HG02623 (cell line): ENCODE measurements at regions not wholly inside any gene's neighbourhood (a gene's known extent, or its start where the extent isn't known, plus 50 kb on each side); places are given as distances from the start of the nearest gene placed in this dataset.

Experiments
- ATAC-seq: cut with Tn5 transposase; IDR thresholded peaks from one replicate; pipeline ENCODE4 v1.9.1; 2021; ENCODE audit warnings: moderate library complexity; ENCODE audit not compliant: unreplicated experiment

DNA sequence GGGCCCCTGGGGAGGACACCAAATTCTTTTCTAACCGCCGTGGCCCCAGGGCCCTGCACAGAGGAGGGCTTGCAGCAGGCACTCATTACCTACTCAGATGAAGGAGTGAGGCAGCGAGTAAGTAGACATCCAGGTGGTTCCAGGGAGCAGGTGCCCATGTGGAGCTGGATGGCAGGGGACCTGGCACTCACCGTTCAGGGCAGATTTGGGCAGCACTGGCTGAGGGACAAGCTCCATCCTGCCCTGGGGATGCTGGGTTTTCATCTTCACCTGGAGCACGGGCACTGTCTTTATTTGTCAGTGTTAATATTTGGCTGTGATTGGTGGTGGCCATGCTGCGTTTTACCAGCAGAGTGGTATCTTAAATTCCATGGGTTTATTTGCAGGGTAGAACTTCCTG, 1182.7 kb downstream of the BRD1 start:
- no peak for ATAC-seq

DNA sequence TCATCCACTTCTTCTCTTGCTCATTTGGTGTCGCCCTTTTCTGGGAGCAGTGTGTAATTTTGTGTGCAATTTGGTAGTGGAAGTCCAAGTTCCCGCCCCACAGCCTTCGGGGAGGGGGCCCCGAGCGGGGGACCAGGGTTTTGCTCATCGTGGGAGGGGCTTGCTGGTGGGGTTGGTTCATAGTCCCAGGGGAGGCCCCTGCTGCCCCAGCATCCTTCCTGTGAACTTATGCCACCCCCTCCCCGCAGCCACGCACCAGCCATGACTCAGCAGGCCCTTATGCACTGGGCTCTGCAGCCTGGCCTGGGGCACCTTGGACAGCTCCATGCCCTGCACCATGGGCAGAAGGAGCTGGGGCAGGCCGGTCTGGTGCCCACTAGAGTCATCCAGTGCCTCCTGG, 1183.6 kb downstream of the BRD1 start:
- ATAC-seq, result no peak

DNA sequence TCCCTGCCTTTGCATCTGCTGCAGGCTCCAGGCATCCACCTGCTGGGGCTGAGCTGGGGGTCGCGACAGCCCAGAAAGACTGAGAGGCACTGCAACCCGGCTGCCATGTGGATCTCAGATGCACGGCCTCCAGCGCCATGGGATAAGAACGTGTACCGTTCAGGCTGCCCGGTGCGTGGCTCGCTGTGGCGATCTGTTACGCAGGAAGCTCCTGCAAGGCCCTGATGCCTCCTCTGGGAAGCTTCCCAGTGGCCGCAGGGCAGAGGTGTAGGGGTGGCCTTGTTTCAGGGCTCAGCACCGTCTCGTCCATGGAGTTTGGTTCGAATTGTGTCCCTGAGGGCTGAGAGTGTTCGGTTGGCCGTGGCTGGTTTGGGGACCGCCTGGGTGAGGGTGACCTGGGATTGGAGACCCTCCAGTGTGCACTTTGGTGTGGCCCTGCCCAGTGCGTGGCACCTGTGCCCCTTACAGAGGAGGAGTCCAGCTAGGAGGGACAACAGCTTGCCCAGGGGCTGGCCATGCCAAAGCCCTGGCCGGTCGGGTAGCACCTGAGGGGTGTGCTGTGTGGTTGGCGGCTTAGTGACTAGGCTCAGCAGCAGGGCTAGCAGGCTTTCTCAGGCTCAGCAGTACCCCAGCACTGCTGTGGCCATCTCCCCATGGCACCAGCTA, 1184.5 kb downstream of the BRD1 start:
- ATAC-seq, result no peak

DNA sequence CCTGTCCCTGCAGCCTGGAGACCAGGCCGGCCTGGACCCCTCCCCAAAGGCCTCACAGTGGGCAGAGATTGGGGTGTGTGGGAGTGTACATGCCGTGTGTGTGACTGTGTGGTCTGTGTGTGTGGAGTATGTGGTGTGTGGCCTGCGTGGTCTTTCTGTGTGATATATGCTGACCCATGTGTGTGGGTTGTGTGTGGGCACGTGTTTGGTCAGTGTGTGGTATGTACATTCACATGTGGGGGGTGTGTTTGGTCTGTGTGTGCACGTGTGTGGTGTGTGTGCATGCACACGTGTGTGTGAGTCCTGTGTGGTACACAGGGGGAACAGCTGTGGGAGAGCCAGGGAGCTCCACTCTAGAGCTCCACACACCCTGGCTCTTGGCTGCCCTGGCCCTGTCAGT, 1185.1 kb downstream of the BRD1 start:
- no peak for ATAC-seq

DNA sequence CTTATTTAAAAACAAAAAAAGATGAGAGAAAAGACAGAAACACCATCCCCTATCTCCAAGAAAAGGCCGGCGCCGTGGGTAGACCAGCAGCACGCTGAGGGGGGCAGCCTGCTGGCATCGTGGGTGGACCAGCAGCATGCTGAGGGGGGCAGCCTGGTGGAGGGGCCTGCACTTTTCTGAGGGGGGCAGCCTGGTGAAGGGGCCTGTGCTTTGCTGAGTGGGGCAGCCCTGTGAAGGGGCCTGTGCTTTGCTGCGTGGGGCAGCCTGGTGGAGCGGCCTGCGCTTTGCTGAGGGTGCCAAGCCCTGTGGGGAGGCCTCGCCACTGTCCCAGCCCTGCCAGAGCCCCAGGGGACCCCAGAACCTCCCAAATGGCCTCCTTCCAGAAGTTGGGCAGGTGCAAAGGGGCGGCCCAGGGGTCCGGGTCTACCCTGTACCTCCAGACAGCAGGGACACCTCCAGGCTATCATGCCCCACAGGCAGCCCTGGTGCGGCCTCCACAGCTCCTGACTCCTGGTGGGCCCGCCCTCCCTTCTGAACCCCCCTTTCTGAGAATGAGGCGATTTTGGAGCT, 1185.7 kb downstream of the BRD1 start:
- ATAC-seq, result no peak

DNA sequence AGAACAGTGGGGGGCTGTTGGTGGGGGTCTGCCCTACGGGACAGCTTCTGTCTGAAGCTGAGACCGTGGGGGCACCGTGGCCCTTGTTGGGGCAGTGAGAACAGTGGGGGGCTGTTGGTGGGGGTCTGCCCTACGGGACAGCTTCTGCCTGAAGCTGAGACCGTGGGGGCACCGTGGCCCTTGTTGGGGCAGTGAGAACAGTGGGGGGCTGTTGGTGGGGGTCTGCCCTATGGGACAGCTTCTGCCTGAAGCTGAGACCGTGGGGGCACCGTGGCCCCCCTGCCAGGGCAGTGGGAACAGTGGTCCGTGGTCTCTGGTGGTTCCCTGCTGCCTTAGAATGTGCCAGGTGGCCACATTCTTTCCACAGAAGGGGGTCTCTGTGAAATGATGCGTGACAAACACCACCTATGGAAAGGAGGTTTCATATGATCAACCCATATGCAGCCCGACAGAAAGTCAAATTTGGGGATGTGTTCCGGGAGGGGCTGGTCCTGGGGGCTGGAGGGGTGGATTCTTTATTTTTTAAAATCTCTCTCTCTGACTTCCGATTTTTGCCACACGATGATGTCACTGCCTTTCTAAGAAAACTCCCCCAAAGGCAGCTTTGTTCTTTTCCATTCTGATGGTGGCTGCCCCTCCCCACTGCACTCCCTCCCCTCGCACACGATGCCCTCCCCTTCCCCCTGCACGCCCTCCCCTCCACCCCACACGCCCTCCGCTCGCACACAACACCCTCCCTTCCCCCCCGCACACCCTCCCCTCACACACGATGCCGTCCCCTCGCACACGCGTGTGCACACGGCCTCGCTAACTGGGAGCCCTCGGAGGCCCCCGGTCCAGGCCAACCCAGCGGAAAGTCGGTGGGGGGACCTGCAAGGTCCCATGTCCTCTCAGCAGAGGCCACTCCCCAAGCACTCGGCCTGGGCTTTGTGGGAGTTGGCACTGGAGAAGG, 1186.5 kb downstream of the BRD1 start:
- ATAC-seq, result no peak

DNA sequence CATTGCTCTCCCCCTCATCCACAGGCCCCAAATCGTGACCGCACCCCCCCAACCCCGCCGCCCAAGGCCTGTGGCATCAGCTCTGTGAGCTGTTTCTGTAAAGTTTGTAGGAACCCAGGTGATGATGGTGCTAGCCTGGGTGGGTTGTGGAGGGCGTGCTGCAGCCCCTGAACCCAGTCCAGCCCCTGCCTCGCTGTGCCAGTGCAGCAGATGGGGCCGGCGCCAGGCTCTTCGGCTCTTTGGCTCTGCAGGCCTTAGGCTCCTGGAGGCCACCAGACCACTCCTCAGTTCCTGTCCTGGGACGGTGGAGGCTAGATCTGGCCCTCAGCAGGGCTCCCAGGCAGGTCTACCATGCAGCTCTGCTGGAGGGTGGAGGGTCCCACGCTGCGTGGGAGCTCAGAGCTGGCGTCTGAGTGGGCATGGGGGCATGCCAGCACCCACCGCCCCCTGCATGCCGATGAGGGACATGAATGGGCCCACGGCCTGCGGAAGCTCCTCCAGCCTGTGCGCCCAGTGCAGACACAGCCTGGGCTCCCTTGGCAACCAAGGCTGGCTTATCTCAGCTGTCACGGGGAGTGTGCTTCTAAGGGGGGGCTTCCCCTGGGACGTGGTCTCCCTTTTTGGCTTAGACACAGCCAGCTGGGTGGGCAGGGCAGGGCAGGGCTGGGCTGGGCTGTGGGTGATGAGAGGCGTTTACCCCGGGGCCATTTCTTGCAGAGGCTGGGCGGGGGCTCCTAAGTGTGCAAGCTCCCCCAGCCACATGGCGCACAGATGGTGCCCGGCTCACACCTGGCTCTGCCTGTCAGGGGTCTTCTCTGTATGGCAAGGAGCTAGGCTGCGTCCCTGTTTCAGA, 1187.6 kb downstream of the BRD1 start:
- no peak for ATAC-seq

DNA sequence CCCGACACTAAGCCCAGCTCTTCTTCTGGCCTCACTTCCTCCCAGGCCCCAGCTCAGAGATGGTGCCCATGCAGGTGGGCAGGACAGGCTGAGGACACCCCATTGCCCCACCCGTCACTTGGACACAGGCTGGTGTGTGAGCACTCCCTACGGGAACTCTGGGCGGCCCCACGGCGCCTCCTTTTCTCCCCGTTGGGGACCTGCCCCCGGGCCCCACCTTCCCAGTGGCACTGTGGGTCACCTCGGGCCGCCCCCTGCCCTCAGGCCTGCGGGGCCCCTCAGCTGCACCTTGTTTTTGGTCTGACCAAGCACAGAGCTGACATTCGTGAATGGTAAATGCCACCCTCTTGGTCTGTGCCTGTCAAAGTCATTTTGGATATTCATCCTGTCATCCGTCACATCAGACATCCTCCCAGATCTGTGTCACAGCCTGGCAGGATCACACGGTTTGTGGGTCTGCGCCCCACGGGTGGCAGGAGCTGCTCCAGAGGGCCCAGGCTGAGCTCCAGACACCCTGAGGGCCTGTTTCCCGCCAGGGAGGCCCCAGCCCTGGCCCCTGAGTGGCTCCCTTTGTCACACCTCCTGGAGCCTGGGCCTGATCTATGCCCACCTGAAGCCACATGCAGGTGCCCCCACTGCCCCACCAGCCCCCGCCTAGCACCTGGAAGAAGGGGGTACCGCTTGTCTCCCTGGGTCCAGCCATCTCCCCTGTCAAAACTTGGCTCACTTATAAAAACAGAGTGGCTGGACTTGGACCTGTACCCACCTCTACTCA, 1188.5 kb downstream of the BRD1 start:
- no peak for ATAC-seq

DNA sequence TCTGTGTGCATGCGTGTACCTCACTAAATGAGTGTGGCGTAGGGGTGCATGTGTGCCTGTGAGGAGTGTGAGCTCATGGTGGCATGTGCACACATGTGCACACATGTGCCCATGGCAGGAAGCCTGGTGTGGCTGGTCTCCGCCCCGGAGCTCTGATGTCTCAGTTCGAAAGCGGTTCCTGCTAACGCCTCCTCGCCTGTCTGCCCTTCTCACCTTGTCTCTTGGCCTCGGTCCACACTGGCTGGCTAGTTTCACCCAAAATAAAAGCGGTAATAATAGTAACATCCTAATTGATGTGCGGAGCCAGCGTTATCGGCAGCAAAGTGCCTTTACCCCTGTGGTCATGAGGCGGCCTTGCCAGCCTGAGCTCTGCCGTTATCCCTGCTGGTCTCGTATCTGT, 1190.4 kb downstream of the BRD1 start:
- ATAC-seq, result no peak

DNA sequence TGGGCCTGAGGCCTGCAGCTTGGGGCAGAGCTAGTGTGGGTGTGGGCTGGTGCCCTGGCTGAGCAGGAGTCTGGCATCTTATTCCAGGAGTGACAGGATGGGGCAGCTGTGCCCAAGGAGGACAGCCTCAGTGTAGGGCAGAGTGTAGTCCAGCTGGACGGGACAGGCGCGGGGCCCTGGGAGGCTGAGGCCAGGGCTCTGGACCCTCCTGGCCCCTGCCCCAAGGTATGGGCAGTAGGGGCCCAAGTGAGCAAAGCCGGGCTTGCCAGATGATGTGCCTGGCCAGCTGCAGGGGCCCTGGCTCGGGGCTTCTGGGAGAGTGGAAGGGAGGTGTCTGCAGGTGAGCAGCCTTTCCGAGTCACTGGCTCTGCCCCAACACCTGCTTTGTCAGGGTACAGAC, 1190.9 kb downstream of the BRD1 start:
- ATAC-seq, result no peak

DNA sequence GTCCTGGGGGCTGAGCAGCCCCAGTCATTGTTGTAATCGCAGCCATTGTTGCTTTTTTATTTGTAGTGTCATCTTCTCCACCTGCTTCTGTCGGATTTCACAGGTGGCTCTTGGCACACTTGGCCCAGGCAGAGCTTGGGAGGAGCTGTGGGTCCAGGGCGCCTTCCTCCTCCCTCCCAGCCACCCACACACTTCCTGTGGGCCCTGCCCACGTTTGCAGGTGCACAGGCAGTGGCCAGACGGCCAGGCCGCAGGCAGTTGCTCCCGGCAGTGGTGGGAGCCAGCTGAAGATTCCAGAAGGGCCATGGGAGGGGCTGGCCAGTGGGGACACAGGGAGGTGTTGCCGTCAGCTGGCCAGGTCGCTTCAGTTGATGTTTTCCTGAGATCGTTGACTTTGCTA, 1191.9 kb downstream of the BRD1 start:
- ATAC-seq, result no peak

DNA sequence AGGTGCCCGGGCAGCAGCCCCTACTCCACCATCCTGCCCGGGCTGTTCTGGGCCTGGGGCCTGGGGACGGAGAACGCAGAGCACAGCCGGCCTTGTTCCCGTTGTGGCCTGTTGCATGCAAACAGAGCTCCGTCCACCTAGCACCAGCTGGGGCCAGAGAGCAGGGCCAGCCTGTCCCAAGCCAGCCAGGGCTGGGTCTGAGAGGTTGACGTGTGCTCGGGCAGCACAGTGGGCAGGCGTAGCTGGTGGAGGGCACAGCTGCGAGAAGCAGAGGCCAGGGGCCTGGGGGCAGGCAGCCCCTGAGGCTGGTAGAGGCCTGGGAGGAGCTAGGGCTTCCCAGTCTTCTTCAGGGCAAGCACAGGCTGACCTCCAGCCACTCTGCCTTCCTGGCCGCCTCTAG, 1192.6 kb downstream of the BRD1 start:
- ATAC-seq, result no peak

DNA sequence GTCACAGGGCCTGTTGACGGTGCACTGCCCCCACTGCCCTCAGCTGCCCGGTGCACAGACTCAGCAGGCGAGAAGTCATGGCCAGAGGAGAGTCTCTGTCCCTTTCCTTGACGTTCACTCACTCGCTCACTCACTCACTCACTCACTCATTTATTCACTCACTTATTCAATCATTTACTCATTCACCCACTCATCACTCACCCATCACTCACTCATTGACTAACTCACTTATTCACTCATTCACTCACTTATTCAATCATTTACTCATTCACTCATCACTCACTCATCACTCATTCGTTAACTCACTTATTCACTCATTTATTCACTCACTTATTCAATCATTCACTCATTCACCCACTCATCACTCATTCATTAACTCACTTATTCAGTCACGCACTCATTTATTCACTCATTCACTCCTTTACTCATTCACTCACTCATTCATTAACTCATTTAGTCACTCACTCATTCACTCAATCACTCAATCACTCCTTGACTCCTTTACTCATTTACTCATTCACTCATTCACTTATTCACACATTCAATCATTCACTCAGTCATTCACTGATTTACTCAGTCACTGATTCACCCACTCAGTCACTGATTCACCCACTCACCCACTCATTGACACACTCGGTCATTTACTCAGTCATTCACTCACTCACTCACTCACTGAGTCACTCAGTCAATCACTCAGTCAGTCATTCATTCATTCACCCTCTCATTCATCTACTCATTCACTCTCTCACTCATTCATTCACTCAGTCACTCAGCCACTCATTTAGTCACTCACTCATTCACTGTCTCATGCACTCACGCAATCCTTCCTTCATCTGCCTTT, 1193.5 kb downstream of the BRD1 start:
- ATAC-seq, result no peak

DNA sequence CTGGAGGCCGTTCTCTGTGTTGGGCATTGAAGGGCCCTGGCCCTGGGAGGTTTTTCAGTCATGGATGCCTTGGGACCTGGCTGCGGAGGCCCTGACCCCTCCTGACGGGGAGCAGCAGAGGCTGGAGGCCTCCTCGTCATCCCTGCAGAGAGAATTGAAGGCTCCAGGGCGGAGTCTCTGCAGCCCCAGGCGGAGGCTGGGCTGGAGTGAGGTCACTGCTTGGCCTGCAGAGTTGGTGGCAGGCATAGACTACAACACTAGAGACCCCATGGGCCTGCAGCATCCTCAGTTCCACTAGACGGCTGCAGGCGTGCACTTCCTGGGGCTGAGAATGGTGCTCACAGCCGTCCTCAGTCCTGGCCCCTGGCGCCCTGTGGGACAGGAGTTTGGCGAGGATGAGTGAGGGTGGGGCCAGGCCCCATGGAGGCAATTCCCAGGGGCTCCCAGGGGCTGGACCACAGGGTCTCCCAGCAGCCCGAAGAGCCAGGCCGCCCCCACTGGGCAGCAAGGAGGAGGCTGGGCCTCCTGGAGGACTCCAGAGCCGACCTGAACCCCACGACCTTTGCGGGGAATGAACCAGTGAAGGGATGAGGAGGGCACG, 1194.9 kb downstream of the BRD1 start:
- no peak for ATAC-seq

DNA sequence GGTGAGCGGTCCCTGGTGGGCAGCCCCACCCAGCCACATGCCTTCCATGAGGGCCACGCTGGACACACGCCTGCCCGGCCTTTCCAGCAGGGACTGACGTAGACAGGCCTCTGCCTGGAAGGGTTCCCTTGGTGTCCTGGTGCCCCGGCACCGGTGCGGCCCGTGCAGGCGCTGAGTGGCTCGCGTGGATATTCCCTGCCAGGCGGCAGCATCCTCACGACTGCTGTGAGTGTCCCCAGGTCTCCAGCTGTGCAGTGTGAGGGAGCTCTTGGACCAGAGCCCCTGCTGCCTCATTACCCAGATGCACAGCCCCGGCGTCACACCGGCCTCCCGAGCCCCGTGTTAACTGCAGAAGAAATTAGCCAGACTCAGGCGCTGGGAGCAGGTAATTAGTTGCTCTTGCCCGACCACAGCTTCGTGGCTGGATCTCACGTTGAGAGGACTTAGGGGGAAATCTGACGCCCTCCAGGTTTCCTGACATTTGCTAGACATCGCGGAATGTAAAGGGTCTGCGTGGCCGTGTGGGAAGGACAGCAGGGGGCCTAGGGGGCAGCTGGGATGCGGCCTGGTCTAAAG, 1196.3 kb downstream of the BRD1 start:
- no peak for ATAC-seq

DNA sequence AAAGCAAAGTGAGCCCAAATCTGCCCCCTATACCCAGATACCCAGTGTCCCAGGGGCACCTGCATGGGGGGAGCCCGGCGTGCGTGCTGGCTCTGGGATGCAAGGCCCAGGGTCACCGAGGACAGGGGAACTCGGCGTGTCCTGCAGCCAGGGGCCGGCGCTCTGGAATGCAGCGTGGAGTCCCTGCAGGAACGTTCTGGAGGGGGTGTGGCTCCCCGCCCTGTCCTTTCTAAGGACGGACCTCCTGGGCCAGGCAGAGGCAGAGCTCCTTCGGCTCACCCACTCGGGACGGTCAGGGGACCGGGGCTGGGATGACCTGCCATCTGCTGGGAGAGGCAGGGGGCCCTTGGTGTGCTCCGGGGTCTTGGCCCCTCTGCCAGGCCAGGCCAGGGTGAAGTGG, 1196.8 kb downstream of the BRD1 start:
- ATAC-seq, result no peak

DNA sequence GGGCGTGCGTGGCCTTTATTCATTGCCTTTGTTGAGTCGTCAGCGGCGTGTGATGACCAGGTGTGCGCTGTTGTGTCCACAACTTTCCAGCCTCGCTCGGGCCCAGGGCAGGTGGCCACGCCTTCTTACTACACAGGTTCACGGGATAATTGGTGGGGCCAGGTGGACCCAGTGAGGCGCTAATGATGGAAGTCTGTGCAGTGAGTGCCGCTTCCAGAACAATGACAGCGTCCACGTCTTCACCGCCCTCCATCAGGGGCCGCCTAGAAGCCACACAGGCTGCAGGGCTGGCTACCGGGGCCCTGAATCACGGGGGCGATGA, 1197.3 kb downstream of the BRD1 start:
- no peak for ATAC-seq

DNA sequence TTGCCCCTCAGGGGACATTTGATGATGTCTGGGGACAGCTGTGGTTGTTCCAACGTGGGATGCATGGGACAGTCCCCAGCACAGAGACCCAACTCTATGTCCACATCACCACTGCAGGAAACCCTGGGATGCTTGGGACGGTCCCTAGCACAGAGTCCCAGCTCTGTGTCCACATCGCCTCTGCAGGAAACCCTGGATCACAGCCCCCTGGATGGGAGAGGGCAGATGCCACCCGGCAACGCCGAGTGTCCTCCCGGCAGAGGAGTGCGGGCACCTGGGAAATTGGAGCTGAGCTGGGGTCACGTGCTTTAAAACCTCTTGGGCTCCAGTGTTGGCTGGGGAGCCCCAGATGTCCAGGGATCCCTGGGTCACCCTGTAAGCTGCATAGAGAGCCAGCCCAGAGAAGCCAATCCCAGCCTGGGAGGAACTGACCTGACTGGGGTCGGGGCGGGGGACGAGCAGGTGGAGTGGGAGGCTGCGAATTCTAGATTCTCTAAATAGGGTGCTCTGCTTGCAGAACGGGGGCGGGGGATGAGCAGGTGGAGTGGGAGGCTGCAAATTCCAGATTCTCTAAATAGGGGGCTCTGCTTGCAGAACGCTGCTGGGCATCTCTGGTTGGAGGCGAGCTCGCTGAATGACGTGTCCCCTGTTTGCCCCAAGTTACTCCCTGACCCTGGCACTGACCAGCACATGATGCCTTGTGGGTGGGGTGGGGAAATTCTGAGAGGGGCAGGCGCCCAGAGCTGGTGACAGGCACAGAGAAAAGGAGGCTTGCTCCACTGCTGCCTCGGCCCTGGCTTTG, 1197.8 kb downstream of the BRD1 start:
- no peak for ATAC-seq
